ENCODE measurements at regions not wholly inside any gene's neighbourhood (a gene's known extent, or its start where the extent isn't known, plus 50 kb on each side); places are given as distances from the start of the nearest gene placed in this dataset.

DNA sequence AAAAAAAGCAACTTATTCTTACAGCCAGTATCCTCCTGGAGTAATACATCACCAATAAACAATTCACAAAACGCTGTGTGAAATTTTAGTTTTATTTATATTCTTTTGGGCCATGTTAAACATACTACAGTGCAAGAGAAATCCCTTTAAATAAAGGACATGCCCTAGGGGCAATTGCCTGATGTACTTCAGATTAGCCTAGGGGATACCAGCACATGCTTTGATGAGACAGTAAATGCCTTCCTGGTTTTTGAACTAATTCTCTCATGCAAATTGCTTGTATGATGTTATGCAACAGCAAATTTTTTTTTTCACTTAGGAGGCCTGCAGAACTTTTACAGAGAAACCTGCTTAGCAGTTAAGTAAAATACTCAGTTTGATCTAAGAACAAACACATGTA lies 711.9 kb upstream of the FRG1 start:
- TF ChIP-seq, protein P1, sequence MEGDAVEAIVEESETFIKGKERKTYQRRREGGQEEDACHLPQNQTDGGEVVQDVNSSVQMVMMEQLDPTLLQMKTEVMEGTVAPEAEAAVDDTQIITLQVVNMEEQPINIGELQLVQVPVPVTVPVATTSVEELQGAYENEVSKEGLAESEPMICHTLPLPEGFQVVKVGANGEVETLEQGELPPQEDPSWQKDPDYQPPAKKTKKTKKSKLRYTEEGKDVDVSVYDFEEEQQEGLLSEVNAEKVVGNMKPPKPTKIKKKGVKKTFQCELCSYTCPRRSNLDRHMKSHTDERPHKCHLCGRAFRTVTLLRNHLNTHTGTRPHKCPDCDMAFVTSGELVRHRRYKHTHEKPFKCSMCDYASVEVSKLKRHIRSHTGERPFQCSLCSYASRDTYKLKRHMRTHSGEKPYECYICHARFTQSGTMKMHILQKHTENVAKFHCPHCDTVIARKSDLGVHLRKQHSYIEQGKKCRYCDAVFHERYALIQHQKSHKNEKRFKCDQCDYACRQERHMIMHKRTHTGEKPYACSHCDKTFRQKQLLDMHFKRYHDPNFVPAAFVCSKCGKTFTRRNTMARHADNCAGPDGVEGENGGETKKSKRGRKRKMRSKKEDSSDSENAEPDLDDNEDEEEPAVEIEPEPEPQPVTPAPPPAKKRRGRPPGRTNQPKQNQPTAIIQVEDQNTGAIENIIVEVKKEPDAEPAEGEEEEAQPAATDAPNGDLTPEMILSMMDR (IDR thresholded peaks at IDR 0.05) = no peak
- TF ChIP-seq POLR2A (IDR thresholded peaks at IDR 0.05) = no peak

Measured in thyroid gland (tissue), 4 donors.